HG02970 (cell line): ENCODE measurements at regions not wholly inside any gene's neighbourhood (a gene's known extent, or its start where the extent isn't known, plus 50 kb on each side); places are given as distances from the start of the nearest gene placed in this dataset.

Source experiments
- ATAC-seq: cut with Tn5 transposase; IDR thresholded peaks from one replicate; pipeline ENCODE4 v1.9.1; 2021; ENCODE audit warnings: mild to moderate bottlenecking, moderate library complexity, moderate number of reproducible peaks; ENCODE audit not compliant: unreplicated experiment, low FRiP score

DNA sequence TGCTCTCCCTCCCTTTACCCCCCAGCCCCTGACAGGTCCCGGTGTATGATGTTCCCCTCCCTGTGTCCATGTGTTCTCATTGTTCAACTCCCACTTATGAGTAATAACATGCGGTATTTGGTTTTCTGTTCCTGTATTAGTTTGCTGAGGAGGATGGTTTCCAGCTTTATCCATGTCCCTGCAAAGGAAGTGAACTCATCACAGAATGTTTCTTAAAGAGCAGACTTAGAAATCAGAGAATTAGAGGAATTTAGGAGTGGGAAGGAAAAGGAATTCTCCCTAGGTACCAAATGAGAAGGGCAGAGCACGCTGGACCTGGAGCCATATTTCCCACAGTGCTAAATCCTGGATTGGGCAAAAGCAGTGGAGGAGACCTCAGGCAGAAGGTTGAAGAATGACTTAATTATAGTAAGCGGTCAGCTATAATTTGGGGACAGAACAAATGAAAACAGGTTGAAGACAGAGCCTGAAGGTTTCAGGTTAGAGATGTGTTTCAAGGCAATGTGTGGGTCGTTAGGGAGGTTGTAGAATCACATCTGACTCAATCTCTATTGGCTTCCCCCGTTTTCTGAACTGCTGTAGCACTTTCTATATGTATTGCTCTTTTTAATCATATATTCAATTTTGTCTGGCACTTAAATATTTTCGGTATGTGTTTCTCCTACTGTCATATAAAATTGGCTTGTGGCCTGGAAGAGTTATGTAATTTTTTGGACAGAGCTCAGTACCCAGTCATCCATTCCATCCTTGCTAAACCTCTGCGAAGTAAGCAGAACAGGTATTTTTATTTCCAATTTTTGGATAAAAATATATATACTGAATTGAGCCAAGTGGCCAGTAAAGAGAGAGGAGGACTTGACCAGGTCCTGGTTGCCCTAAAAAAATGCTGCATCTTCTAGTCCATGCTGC, 210.5 kb upstream of the KLF6 start:
- ATAC-seq = no peak

GRCh38 chr10:3992382-3993178, 207.6 kb upstream of the KLF6 start:
- ATAC-seq = no peak

- ATAC-seq = no peak
Observed at GRCh38 chr10:3990307-3990706, 205.3 kb upstream of the KLF6 start.

GRCh38 chr10:3987143-3987974, 202.3 kb upstream of the KLF6 start:
- ATAC-seq = no peak

DNA sequence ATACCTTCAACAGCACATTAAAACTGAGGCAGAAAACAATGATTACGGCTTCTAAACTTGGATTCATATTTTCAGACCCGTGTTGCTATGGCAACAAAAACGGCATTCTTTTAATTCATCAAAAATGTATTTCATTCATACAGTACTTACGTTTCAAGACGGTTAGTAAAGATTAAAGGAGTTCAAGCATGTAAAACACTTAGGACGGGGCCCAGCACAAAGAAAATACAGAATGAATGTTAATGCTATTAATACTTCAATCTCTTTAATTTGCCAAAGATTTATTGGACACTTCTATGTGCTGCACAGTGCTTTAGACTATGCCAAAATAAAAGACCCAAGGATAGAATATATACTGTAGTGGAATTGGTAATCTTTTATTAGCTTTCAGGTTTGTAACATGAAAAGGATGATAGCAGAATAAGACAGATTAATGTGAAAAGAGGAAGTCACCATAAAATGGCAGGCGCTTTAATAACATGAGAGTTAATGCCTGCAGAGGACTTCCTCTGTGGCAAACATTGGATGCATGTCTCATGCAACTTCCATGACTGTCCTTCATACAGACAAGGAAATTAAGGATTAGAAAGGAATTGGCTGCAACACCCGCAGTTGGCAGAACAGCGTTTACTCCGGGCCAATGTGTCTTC, 201.6 kb upstream of the KLF6 start:
- no peak for ATAC-seq

DNA sequence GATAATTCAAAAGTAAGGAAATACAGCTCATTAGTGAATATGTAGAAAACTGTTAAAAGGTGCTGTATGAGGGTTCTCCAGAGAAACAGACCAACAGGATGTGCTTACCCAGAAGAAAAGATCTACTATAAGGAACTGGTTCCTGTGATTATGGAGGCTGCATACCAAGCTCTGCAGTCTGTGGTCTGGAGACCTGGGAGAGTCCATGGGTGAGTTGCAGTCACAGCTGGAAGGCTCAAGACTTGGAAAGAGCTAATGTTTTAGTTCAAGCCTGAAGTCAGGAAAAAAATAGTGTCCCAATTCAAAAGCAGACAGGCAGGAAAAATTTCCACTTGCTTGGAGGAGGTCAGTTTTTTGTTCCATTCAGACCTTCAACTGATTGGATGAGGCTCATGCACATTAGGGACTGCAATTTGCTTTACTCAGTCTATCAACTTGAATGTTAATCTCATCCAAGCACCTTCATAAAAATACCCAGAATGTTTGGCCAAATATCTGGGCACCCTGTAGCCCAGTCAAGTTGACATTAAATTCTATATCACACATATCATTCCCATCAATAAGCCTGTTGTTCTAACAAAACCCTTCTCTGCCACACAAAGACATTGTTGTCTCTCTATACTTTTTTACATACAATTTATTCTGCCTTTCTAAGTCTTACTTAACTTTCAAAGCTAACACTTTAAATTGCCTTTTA, 197.9 kb upstream of the KLF6 start:
- no peak for ATAC-seq

- no peak for ATAC-seq
Observed at GRCh38 chr10:3981300-3981699, 196.3 kb upstream of the KLF6 start.

DNA sequence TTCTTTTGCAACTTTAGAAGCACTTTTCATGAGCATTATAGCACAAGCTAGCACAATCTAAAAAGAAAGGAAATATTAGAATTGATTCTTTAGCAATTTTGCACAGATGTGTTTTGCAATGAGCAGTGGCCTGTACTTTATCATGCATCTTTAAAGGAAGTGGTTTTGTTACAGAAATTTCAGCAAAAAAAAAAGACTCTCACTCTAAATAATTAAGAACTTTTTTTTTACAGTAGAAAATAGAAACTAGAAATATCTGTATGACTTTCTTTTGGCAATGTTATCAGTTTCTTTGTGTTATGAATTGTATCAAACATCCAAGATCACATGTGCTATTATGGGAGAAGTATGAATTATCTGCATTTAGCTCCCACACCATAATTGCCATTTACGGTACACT, 195.7 kb upstream of the KLF6 start:
- ATAC-seq = no peak

GRCh38 chr10:3980144-3980543, 195.1 kb upstream of the KLF6 start:
- no peak for ATAC-seq

GRCh38 chr10:3978761-3979160, 193.8 kb upstream of the KLF6 start:
- no peak for ATAC-seq

GRCh38 chr10:3978174-3978573, 193.2 kb upstream of the KLF6 start:
- ATAC-seq = no peak

- ATAC-seq = no peak
Observed at GRCh38 chr10:3977761-3978160, 192.8 kb upstream of the KLF6 start.

DNA sequence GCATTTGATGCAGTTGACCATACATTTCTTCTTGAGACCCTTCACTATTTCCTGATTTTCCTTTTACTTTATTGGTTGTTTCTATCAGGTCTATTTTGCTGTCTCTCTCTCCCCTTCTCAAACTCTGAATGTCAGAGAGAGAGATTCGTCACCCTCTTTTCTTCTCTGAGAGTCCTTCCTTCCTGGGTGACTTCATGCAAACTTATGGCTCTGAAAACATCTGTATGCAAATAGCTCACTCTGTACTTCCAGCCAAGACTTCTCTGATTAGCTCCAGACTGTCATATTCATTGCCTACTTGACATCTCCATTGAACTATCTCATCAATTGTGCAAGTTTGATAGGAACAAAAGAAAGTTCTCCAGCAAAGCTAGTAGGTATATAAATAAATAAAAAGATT, 191.7 kb upstream of the KLF6 start:
- no peak for ATAC-seq

GRCh38 chr10:3976171-3976570, 191.2 kb upstream of the KLF6 start:
- ATAC-seq = no peak

GRCh38 chr10:3975016-3975415, 190.0 kb upstream of the KLF6 start:
- ATAC-seq = no peak

DNA sequence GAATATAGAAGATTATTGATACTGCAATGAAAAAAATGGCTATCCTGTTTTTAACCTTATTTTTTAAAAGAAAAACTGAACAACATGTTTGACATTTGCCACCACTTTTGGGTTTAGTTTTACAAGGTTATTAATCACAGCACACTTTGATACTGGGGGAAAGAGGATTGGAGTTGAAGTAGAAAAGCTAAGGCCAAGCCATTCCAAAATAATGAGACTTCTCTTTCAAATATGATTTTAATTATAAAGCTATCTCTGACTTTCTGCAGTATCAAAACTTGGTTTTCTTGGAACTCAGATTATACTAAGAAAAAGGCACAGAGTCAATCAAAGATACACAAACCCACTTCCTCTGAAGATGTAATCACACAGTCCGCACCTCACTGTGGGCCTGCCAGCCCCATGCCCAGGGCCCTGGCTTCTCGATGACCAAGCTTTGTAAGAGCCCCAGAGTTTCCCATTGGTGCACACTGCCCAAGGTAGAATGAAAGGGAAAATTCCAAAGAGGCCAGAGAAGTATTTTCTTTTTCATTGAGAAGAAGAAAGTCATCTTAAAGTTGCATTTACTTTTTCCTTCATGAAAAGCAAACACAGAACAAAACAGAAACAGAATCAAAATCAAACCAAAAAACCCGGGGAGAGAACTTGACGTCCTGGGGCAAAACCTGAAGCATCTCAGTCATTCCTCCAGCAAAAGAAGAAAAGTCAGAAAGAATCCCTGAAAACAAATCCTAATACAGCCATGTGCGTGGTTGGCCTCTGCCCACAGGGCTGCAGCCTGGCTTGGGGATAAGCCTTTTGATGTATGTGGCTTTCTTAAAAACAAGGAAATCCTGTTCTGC, 187.7 kb upstream of the KLF6 start:
- no peak for ATAC-seq

- no peak for ATAC-seq
Observed at GRCh38 chr10:3971713-3972112, 186.7 kb upstream of the KLF6 start.

GRCh38 chr10:3969876-3970666, 185.1 kb upstream of the KLF6 start:
- no peak for ATAC-seq
